ENCODE measurements at regions not wholly inside any gene's neighbourhood (a gene's known extent, or its start where the extent isn't known, plus 50 kb on each side); places are given as distances from the start of the nearest gene placed in this dataset.

GRCh38 chr16:9479008-9479407 lies 387.6 kb downstream of the HAPSTR1 start (continued):
- no peak for TF ChIP-seq NFYB (CRISPR knock-in tag; conservative IDR thresholded peaks at IDR 0.05; ENCODE audit: low read depth)
- no peak for TF ChIP-seq ZMAT4 (CRISPR knock-in tag; IDR thresholded peaks at IDR 0.05)
- no peak for TF ChIP-seq RORB (CRISPR knock-in tag; IDR thresholded peaks at IDR 0.05)
- no peak for TF ChIP-seq ZNF423 (CRISPR knock-in tag; IDR thresholded peaks at IDR 0.05)
- TF ChIP-seq TCF7 (CRISPR knock-in tag; IDR thresholded peaks at IDR 0.05; ENCODE audit: low read depth) = no peak
- no peak for TF ChIP-seq AFF4 (CRISPR knock-in tag; IDR thresholded peaks at IDR 0.05; ENCODE audit: borderline replicate concordance)
- no peak for TF ChIP-seq CTCF (IDR thresholded peaks at IDR 0.05)
- no peak for TF ChIP-seq JUN (CRISPR knock-in tag; IDR thresholded peaks at IDR 0.05)
- TF ChIP-seq SP1 (CRISPR knock-in tag; conservative IDR thresholded peaks at IDR 0.05) = no peak
- no peak for TF ChIP-seq E2F4 (CRISPR knock-in tag; IDR thresholded peaks at IDR 0.05; ENCODE audit: borderline replicate concordance, low read depth)

DNA sequence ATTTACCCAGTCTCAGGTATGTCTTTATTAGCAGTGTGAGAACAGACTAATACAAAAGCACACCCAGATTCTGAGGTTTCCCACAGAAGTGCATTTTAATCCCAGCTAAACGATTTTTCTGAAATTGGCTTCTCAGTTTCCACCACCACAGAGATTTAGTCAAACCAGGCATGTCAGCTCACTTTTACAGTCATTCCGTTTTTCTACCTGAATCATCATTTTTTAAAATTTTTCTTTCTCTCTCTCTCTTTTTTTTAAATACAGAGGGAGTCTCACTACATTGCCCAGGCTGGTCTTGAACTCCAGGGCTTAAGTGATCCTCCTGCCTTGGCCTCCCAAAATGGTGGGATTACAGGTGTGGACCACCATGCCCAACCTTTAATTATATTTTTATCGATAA lies 389.1 kb downstream of the HAPSTR1 start:
- TF ChIP-seq TEAD4 (CRISPR knock-in tag; IDR thresholded peaks at IDR 0.05) (no peak), E2F4 (CRISPR knock-in tag; IDR thresholded peaks at IDR 0.05; ENCODE audit: borderline replicate concordance, low read depth) (no peak), ZNF138 (CRISPR knock-in tag; conservative IDR thresholded peaks at IDR 0.05) (no peak), JAZF1 (CRISPR knock-in tag; IDR thresholded peaks at IDR 0.05) (no peak), STAT6 (CRISPR knock-in tag; conservative IDR thresholded peaks at IDR 0.05; ENCODE audit: low read depth) (no peak), ZNF317 (CRISPR knock-in tag; IDR thresholded peaks at IDR 0.05; ENCODE audit: borderline replicate concordance, low read depth) (no peak), NR2C2 (CRISPR knock-in tag; IDR thresholded peaks at IDR 0.05) (no peak), FOXP4 (CRISPR knock-in tag; IDR thresholded peaks at IDR 0.05) (no peak)
- TF ChIP-seq, protein P1, sequence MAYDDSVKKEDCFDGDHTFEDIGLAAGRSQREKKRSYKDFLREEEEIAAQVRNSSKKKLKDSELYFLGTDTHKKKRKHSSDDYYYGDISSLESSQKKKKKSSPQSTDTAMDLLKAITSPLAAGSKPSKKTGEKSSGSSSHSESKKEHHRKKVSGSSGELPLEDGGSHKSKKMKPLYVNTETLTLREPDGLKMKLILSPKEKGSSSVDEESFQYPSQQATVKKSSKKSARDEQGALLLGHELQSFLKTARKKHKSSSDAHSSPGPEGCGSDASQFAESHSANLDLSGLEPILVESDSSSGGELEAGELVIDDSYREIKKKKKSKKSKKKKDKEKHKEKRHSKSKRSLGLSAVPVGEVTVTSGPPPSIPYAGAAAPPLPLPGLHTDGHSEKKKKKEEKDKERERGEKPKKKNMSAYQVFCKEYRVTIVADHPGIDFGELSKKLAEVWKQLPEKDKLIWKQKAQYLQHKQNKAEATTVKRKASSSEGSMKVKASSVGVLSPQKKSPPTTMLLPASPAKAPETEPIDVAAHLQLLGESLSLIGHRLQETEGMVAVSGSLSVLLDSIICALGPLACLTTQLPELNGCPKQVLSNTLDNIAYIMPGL (CRISPR knock-in tag; IDR thresholded peaks at IDR 0.05) = no peak
- Mint-ChIP-seq H3K9me3 (no peaks in the 10 kb centered on the region), H3K36me3 (no peaks in the 10 kb centered on the region), H3K27me3 (ENCODE audit: low read depth) (peaks cover 2% of the 10 kb centered on the region; the same call in 1 of the 2 replicates), H3K27ac (no peak overlapping the region), H3K4me1 (peaks cover 4% of the 10 kb centered on the region), H3K4me3 (no peak overlapping the region)
- DNase-seq (ENCODE audit: low spot score) (no peak), ATAC-seq (no peak)
- ChIA-PET POLR2A (no interaction called here), CTCF (no interaction called here)

Data from WTC11 (cell line).